A673 (cell line): ENCODE measurements at regions not wholly inside any gene's neighbourhood (a gene's known extent, or its start where the extent isn't known, plus 50 kb on each side); places are given as distances from the start of the nearest gene placed in this dataset.

Source experiments
- BruUV-seq: library from RNA; stranded (reverse); fragments of 400-500 nt; replicated peaks from 2 replicates; lab custom pipeline; 2021; lab: Mats Ljungman, UMichigan
- CTCF ChIA-PET: fragments of 300-600 bp; sonication (Branson Sonifier 250); formaldehyde crosslinking; loops from one replicate; lab custom pipeline; 2022; ENCODE audit warnings: antibody characterized with exemption; lab: Charles Lee
- POLR2A ChIA-PET: fragments of 300-600 bp; sonication (Branson Sonifier 250); formaldehyde crosslinking; loops from one replicate; lab custom pipeline; 2022; ENCODE audit warnings: antibody characterized with exemption; ENCODE audit not compliant: low non-redundant PET; lab: Charles Lee
- DNase-seq: peaks from one replicate; pipeline ENCODE4 v3.0.0-alpha.2; 2015; ENCODE audit warnings: low spot score
- H3K27ac ChIP-seq: fragments of 200-600 bp; sonication (generic); 2 replicates; pipeline ENCODE4 v1.5.1; 2016; ENCODE audit warnings: mixed run types, low read depth, mild to moderate bottlenecking, mixed read lengths, antibody characterized with exemption, low read length; ENCODE audit not compliant: poor library complexity, severe bottlenecking
- H3K27me3 ChIP-seq: fragments of 200-600 bp; sonication (generic); replicated peaks from 2 replicates; pipeline ENCODE4 v1.6.1; 2017; ENCODE audit warnings: mixed run types, low read depth, mild to moderate bottlenecking, mixed read lengths, antibody characterized with exemption, low read length; ENCODE audit not compliant: insufficient read depth, poor library complexity
- H3K36me3 ChIP-seq: fragments of 200-600 bp; sonication (generic); 2 replicates; pipeline ENCODE4 v1.6.1; 2016; ENCODE audit warnings: mixed run types, mild to moderate bottlenecking, mixed read lengths, antibody characterized with exemption, low read length; ENCODE audit not compliant: insufficient read depth, poor library complexity, severe bottlenecking
- H3K4me1 ChIP-seq: fragments of 200-600 bp; sonication (generic); 2 replicates; pipeline ENCODE4 v1.6.1; 2017; ENCODE audit warnings: mixed run types, mild to moderate bottlenecking, mixed read lengths, antibody characterized with exemption, low read length; ENCODE audit not compliant: insufficient read depth, poor library complexity, severe bottlenecking
- H3K4me3 ChIP-seq: fragments of 200-600 bp; sonication (generic); 2 replicates; pipeline ENCODE4 v1.5.1; 2016; ENCODE audit warnings: low read depth, mixed run types, mild to moderate bottlenecking, mixed read lengths, low read length; ENCODE audit not compliant: poor library complexity, severe bottlenecking
- H3K9me3 ChIP-seq: fragments of 200-600 bp; sonication (generic); 2 replicates; pipeline ENCODE4 v1.6.1; 2016; ENCODE audit warnings: mixed run types, low read depth, mild to moderate bottlenecking, mixed read lengths, antibody characterized with exemption, low read length; ENCODE audit not compliant: poor library complexity, severe bottlenecking
- CTCF ChIP-seq: fragments of 300-800, 200-600 bp; sonication (generic); conservative IDR thresholded peaks from 2 replicates; pipeline ENCODE4 v1.5.1; 2017; ENCODE audit warnings: low read depth, mild to moderate bottlenecking, antibody characterized with exemption, low read length, moderate library complexity, mixed read lengths
- EZH2 ChIP-seq: fragments of 200-600 bp; sonication (generic); IDR thresholded peaks from 2 replicates; pipeline ENCODE4 v1.6.1; 2017; ENCODE audit warnings: borderline replicate concordance, low read depth, mild to moderate bottlenecking, mixed read lengths, antibody characterized with exemption, low read length; ENCODE audit not compliant: poor library complexity, severe bottlenecking
- intact Hi-C: fragments of 100-400 bp; cut with micrococcal nuclease; formaldehyde crosslinking; loops from one replicate; pipeline ENCODE4 v1.10.0; 2022; ENCODE audit not compliant: unreplicated experiment

DNA sequence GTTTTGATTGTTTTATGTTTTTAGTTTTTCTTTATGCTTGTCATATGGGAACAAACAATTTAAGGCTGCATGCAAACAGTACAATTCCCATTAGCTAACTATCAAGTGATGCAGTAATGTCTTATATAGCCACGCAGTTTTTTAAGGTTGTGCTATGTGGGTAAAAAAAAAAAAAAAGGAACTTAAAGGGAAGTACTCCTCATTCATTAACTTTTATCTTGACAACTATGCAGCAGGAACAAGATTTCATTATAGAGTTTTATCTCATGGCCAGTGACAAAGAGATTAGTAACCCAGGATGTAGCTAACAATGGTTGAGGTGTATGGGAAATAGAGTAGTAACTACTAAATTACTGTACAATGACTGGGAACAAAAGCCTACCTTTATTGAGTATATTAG is 1008.2 kb upstream of the CDH9 start:
- intact Hi-C loops, result no loop called here
- H3K27me3 ChIP-seq, result no peaks in the 10 kb centered on the region
- H3K4me1 ChIP-seq, result no peaks in the 10 kb centered on the region
- TF ChIP-seq EZH2 (no peak), CTCF (no peak)
- no peak overlapping the region for H3K4me3 ChIP-seq
- no peaks in the 10 kb centered on the region for H3K36me3 ChIP-seq
- CTCF ChIA-PET, result no interaction called here
- no peak overlapping the region for H3K27ac ChIP-seq
- POLR2A ChIA-PET, result no interaction called here
- no peaks in the 10 kb centered on the region for H3K9me3 ChIP-seq
- no TSS peak for BruUV-seq
- no peak for DNase-seq

- no peaks in the 10 kb centered on the region for H3K27me3 ChIP-seq
- no peak overlapping the region for H3K4me3 ChIP-seq
- no TSS peak for BruUV-seq
- H3K4me1 ChIP-seq, result no peaks in the 10 kb centered on the region
- no peak overlapping the region for H3K27ac ChIP-seq
- intact Hi-C loops, result no loop called here
- no peaks in the 10 kb centered on the region for H3K36me3 ChIP-seq
- TF ChIP-seq CTCF (no peak), EZH2 (no peak)
- ChIA-PET CTCF (no interaction called here), POLR2A (no interaction called here)
- no peak for DNase-seq
- peaks cover 5% of the 10 kb centered on the region for H3K9me3 ChIP-seq
These were observed 989.5 kb upstream of the CDH9 start for GRCh38 chr5:28027851-28028250.

DNA sequence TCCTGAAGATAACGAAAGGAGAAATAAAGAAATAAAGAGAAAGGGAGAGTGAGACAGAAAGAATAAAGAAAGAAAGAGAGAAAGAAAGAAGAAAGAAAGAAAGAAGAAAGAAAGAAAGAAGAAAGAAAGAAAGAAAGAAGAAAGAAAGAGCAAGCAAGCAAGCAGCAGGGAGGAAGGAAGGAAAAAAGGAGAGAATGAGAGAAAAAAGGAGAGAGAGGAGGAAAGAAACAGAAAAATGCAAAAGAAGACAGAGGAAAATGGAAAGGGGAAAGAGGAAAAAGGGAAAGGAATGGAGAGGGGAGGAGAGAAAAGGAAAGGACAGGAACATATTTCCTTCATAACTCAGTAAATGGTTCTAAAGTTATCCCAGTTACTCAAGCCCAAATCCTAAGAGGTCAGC is 978.8 kb upstream of the CDH9 start:
- intact Hi-C loops, result no loop called here
- H3K36me3 ChIP-seq, result no peaks in the 10 kb centered on the region
- no peak for DNase-seq
- POLR2A ChIA-PET, result no interaction called here
- H3K9me3 ChIP-seq, result peaks cover 37% of the 10 kb centered on the region
- CTCF ChIA-PET, result no interaction called here
- no TSS peak for BruUV-seq
- no peak overlapping the region for H3K4me3 ChIP-seq
- no peaks in the 10 kb centered on the region for H3K27me3 ChIP-seq
- no peak overlapping the region for H3K27ac ChIP-seq
- no peak for TF ChIP-seq EZH2
- no peak for TF ChIP-seq CTCF
- H3K4me1 ChIP-seq, result no peaks in the 10 kb centered on the region
